ENCODE measurements at regions not wholly inside any gene's neighbourhood (a gene's known extent, or its start where the extent isn't known, plus 50 kb on each side); places are given as distances from the start of the nearest gene placed in this dataset.

DNA sequence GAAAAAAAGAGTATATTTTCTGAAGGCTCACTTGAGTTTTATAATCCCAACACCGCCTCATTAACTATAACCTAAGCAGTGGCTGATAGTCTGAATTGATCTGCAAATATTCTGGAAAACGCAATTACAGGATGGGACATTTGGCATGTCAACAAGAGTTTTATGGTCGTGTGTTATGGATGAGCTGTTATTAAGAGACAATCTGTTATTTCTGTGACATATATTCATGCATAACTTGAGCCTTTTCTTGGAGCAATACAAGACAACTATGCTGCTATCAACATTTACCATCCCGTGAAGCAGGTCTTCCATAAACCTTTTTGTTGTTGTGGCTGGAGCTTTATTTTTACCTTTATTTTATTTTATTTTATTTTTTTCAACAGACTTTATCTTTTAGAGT, 164.4 kb downstream of the SCG2 start (continued):
- TF ChIP-seq CHD7 (IDR thresholded peaks at IDR 0.05; ENCODE audit: insufficient replicate concordance, low read length): no peak
- TF ChIP-seq, protein P1, sequence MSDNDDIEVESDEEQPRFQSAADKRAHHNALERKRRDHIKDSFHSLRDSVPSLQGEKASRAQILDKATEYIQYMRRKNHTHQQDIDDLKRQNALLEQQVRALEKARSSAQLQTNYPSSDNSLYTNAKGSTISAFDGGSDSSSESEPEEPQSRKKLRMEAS (IDR thresholded peaks at IDR 0.05): no peak
- no peak for TF ChIP-seq ASH2L (IDR thresholded peaks at IDR 0.05; ENCODE audit: low read length)

Measured in H1 (cell line).